ENCODE measurements at regions not wholly inside any gene's neighbourhood (a gene's known extent, or its start where the extent isn't known, plus 50 kb on each side); places are given as distances from the start of the nearest gene placed in this dataset.

GRCh38 chr5:116814626-116815385, 240.2 kb upstream of the SEMA6A start:
- H4K20me1 ChIP-seq (ENCODE audit: control insufficient read depth, insufficient read depth): no peaks in the 10 kb centered on the region
- ChIA-PET SMC1A (ENCODE audit: uncharacterized antibody, unreplicated experiment) (no interaction called here), CTCF (no interaction called here), POLR2A (no interaction called here), RAD21 (ENCODE audit: unreplicated experiment) (interaction anchor here (1.2 kb wide), 1 partner anchor 238 kb away, joined by 3 read pairs; no protein-coding TSS in a partner anchor)
- no TSS peak for BruUV-seq (replicated peaks)
- no peak overlapping the region for H3K4me3 ChIP-seq
- H3K9ac ChIP-seq (ENCODE audit: control insufficient read depth, insufficient read depth, low read length): no peak overlapping the region
- ATAC-seq (no peak), DNase-seq (ENCODE audit: low read depth, low spot score) (no peak), FAIRE-seq (no peak)
- no peak overlapping the region for H3K27ac ChIP-seq (ENCODE audit: control insufficient read depth, insufficient read depth)
- H3K9me3 ChIP-seq (replicated peaks; ENCODE audit: control insufficient read depth, insufficient read depth, low read length): no peaks in the 10 kb centered on the region
- in situ Hi-C loops (cut with MboI) (no loop called here), intact Hi-C loops (cut with micrococcal nuclease; ENCODE audit: unreplicated experiment) (no loop called here)
- no peaks in the 10 kb centered on the region for H3K27me3 ChIP-seq (replicated peaks in 1 of 2; ENCODE audit: control insufficient read depth in 2 of 2, insufficient read depth in 2 of 2, low read length in 1 of 2)
- H2AFZ ChIP-seq (ENCODE audit: control insufficient read depth, low read depth, low read length): no peak overlapping the region
- no peaks in the 10 kb centered on the region for H3K79me2 ChIP-seq (ENCODE audit: control insufficient read depth, insufficient read depth, low read length)
- no peak for TF ChIP-seq CEBPZ (IDR thresholded peaks at IDR 0.05; ENCODE audit: low read depth, low read length)
- TF ChIP-seq, protein P1, sequence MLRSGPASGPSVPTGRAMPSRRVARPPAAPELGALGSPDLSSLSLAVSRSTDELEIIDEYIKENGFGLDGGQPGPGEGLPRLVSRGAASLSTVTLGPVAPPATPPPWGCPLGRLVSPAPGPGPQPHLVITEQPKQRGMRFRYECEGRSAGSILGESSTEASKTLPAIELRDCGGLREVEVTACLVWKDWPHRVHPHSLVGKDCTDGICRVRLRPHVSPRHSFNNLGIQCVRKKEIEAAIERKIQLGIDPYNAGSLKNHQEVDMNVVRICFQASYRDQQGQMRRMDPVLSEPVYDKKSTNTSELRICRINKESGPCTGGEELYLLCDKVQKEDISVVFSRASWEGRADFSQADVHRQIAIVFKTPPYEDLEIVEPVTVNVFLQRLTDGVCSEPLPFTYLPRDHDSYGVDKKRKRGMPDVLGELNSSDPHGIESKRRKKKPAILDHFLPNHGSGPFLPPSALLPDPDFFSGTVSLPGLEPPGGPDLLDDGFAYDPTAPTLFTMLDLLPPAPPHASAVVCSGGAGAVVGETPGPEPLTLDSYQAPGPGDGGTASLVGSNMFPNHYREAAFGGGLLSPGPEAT (IDR thresholded peaks at IDR 0.05; ENCODE audit: low read depth): no peak
- TF ChIP-seq BHLHE40 (IDR thresholded peaks at IDR 0.05; ENCODE audit: borderline replicate concordance in 1 of 2, low read depth in 2 of 2, low read length in 1 of 2): no peak
- TF ChIP-seq RBBP5 (conservative IDR thresholded peaks at IDR 0.05): no peak
- no peak for TF ChIP-seq CBX5 (IDR thresholded peaks at IDR 0.05; ENCODE audit: low read depth)
- no peak for TF ChIP-seq MYB (IDR thresholded peaks at IDR 0.05; ENCODE audit: borderline replicate concordance, low read depth, low read length)
- TF ChIP-seq MXI1 (IDR thresholded peaks at IDR 0.05; ENCODE audit: low read depth, low read length): no peak
- no peak for TF ChIP-seq JUNB (IDR thresholded peaks at IDR 0.05)
- TF ChIP-seq, protein P2, sequence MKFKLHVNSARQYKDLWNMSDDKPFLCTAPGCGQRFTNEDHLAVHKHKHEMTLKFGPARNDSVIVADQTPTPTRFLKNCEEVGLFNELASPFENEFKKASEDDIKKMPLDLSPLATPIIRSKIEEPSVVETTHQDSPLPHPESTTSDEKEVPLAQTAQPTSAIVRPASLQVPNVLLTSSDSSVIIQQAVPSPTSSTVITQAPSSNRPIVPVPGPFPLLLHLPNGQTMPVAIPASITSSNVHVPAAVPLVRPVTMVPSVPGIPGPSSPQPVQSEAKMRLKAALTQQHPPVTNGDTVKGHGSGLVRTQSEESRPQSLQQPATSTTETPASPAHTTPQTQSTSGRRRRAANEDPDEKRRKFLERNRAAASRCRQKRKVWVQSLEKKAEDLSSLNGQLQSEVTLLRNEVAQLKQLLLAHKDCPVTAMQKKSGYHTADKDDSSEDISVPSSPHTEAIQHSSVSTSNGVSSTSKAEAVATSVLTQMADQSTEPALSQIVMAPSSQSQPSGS (IDR thresholded peaks at IDR 0.05; ENCODE audit: low read length): no peak
- no peak for TF ChIP-seq NR2F1 (conservative IDR thresholded peaks at IDR 0.05)
- no peak for TF ChIP-seq ESRRA (IDR thresholded peaks at IDR 0.05; ENCODE audit: low read length)
- TF ChIP-seq CBFB (IDR thresholded peaks at IDR 0.05; ENCODE audit: low read depth): no peak
- no peaks in the 10 kb centered on the region for H3K4me1 ChIP-seq (ENCODE audit: control insufficient read depth, insufficient read depth, low read length)
- WGBS (ENCODE audit: insufficient coverage, insufficient replicate concordance, low lambda C conversion rate, missing lambda C conversion rate): 78% methylated on average over 10 of the region's 10 CpGs
- H3K36me3 ChIP-seq (ENCODE audit: control insufficient read depth in 2 of 2, insufficient read depth in 2 of 2, low read length in 1 of 2): no peaks in the 10 kb centered on the region
- H3K4me2 ChIP-seq (ENCODE audit: control insufficient read depth, insufficient read depth): no peak overlapping the region

All from GM12878 (cell line).